ENCODE measurements at regions not wholly inside any gene's neighbourhood (a gene's known extent, or its start where the extent isn't known, plus 50 kb on each side); places are given as distances from the start of the nearest gene placed in this dataset.

GRCh38 chr7:52150952-52151351, 834.3 kb upstream of the COBL start:
- TF ChIP-seq CTCF (IDR thresholded peaks at IDR 0.05; ENCODE audit: insufficient read depth, low read depth, low read length) = no peak
- no peak for DNase-seq (ENCODE audit: low read depth)
- H3K4me3 ChIP-seq (ENCODE audit: low read depth, low read length) = no peak overlapping the region

- no peak for TF ChIP-seq CTCF (IDR thresholded peaks at IDR 0.05; ENCODE audit: insufficient read depth, low read depth, low read length)
- no peak overlapping the region for H3K4me3 ChIP-seq (ENCODE audit: low read depth, low read length)
- no peak for DNase-seq (ENCODE audit: low read depth)
Observed at GRCh38 chr7:52146871-52147634, 830.4 kb upstream of the COBL start.

- no peak for DNase-seq (ENCODE audit: low read depth)
- TF ChIP-seq CTCF (IDR thresholded peaks at IDR 0.05; ENCODE audit: insufficient read depth, low read depth, low read length) = no peak
Observed at GRCh38 chr7:52143219-52143618, 826.6 kb upstream of the COBL start.

GRCh38 chr7:52140851-52141250, 824.2 kb upstream of the COBL start:
- TF ChIP-seq CTCF (IDR thresholded peaks at IDR 0.05; ENCODE audit: insufficient read depth, low read depth, low read length) = no peak
- no peak for DNase-seq (ENCODE audit: low read depth)

More at GRCh38 chr7:52143219-52143618, 826.6 kb upstream of the COBL start:
- no peak overlapping the region for H3K4me3 ChIP-seq (ENCODE audit: low read depth, low read length)

GRCh38 chr7:52135403-52135802, 818.8 kb upstream of the COBL start:
- H3K4me3 ChIP-seq (ENCODE audit: low read depth, low read length) = no peak overlapping the region
- DNase-seq (ENCODE audit: low read depth) = no peak
- TF ChIP-seq CTCF (IDR thresholded peaks at IDR 0.05; ENCODE audit: insufficient read depth, low read depth, low read length) = no peak

More at GRCh38 chr7:52140851-52141250, 824.2 kb upstream of the COBL start:
- H3K4me3 ChIP-seq (ENCODE audit: low read depth, low read length) = no peak overlapping the region

- no peak for TF ChIP-seq CTCF (IDR thresholded peaks at IDR 0.05; ENCODE audit: insufficient read depth, low read depth, low read length)
- DNase-seq (ENCODE audit: low read depth) = no peak
- no peak overlapping the region for H3K4me3 ChIP-seq (ENCODE audit: low read depth, low read length)
Observed at GRCh38 chr7:52129278-52129677, 812.7 kb upstream of the COBL start.

GRCh38 chr7:52120912-52121311, 804.3 kb upstream of the COBL start:
- DNase-seq (ENCODE audit: low read depth) = no peak
- no peak overlapping the region for H3K4me3 ChIP-seq (ENCODE audit: low read depth, low read length)
- no peak for TF ChIP-seq CTCF (IDR thresholded peaks at IDR 0.05; ENCODE audit: insufficient read depth, low read depth, low read length)

Measured in fibroblast of villous mesenchyme (primary cell).